ENCODE measurements at regions not wholly inside any gene's neighbourhood (a gene's known extent, or its start where the extent isn't known, plus 50 kb on each side); places are given as distances from the start of the nearest gene placed in this dataset.

DNA sequence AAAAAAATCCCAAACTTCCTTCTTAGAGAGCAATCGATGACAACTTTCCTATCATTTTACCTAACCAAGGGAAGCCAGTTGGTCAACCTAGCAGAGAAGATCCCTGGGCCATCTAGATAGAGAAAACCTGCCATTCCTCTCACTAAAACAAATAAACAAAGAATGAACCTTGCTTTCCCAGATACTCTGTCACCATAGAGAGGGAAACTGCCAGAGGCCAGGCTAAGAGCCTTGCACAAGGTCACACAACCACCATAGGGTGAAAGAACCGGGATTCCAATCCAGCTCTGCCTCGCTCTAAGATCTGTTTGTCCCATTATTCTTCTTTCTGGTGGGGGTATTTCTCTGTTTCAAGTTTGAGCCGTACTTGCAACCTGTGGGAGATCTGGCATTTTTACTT, 154.6 kb downstream of the CYRIA start:
- TF ChIP-seq, protein P1, sequence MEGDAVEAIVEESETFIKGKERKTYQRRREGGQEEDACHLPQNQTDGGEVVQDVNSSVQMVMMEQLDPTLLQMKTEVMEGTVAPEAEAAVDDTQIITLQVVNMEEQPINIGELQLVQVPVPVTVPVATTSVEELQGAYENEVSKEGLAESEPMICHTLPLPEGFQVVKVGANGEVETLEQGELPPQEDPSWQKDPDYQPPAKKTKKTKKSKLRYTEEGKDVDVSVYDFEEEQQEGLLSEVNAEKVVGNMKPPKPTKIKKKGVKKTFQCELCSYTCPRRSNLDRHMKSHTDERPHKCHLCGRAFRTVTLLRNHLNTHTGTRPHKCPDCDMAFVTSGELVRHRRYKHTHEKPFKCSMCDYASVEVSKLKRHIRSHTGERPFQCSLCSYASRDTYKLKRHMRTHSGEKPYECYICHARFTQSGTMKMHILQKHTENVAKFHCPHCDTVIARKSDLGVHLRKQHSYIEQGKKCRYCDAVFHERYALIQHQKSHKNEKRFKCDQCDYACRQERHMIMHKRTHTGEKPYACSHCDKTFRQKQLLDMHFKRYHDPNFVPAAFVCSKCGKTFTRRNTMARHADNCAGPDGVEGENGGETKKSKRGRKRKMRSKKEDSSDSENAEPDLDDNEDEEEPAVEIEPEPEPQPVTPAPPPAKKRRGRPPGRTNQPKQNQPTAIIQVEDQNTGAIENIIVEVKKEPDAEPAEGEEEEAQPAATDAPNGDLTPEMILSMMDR (IDR thresholded peaks at IDR 0.05; ENCODE audit: insufficient read depth, low read length, poor library complexity, severe bottlenecking): no peak
- TF ChIP-seq EZH2phosphoT487 (conservative IDR thresholded peaks at IDR 0.05; ENCODE audit: low read length): no peak
